IPS DF 6.9 (cell line): ENCODE measurements at regions not wholly inside any gene's neighbourhood (a gene's known extent, or its start where the extent isn't known, plus 50 kb on each side); places are given as distances from the start of the nearest gene placed in this dataset.
"Not testable (repeated sequence)": the region's sequence is repeated elsewhere in the genome, so short reads cannot be mapped to it uniquely, and the experiment has no call there.

Source experiments
- DNase-seq: peaks from one replicate; pipeline ENCODE4 v3.0.0-alpha.2; 2013; ENCODE audit warnings: low read depth, low spot score
- H3K27ac ChIP-seq: one replicate; pipeline ENCODE4 v1.5.1; 2013; ENCODE audit warnings: low read length, control low read depth
- H3K27me3 ChIP-seq: 2 replicates; pipeline ENCODE4 v1.6.1; 2013; ENCODE audit warnings: mild to moderate bottlenecking, low read length; ENCODE audit not compliant: control insufficient read depth, insufficient read depth
- H3K36me3 ChIP-seq: 2 replicates; pipeline ENCODE4 v1.6.1; 2013; ENCODE audit warnings: low read length; ENCODE audit not compliant: control insufficient read depth, insufficient read depth
- H3K4me1 ChIP-seq: 2 replicates; pipeline ENCODE4 v1.6.1; 2013; ENCODE audit warnings: low read length; ENCODE audit not compliant: control insufficient read depth, insufficient read depth
- H3K4me3 ChIP-seq: 2 replicates; pipeline ENCODE4 v1.5.1; 2013; ENCODE audit warnings: mild to moderate bottlenecking, low read length
- H3K9me3 ChIP-seq: 2 replicates; pipeline ENCODE4 v1.6.1; 2013; ENCODE audit warnings: low read length, inconsistent platforms; ENCODE audit not compliant: control insufficient read depth, insufficient read depth
- WGBS: extraction: QIAGEN DNeasy Blood & Tissue Kit; methylation state at CpG from one replicate; pipeline ENCODE4 v1.1.7; 2013; ENCODE audit warnings: mixed read lengths, missing lambda C conversion rate; ENCODE audit not compliant: insufficient read length, insufficient coverage; 5-methylcytosine and 5-hydroxymethylcytosine counted together

GRCh38 chr12:38159591-38160317 is 156.8 kb upstream of the ALG10B start:
- Histone ChIP-seq H3K27ac (no peak overlapping the region), H3K4me3 (no peak overlapping the region), H3K9me3 (peaks cover 27% of the 10 kb centered on the region), H3K36me3 (no peaks in the 10 kb centered on the region; the same call in 1 of the 2 replicates), H3K4me1 (no peaks in the 10 kb centered on the region), H3K27me3 (no peaks in the 10 kb centered on the region)
- no CpG with 5 or more reads among the region's 39 CpGs for WGBS
- DNase-seq, result no peak

GRCh38 chr12:38160318-38161122 is 156.1 kb upstream of the ALG10B start:
- DNase-seq, result no peak
- peaks cover 25% of the 10 kb centered on the region for H3K9me3 ChIP-seq

GRCh38 chr12:38161123-38162000 is 155.2 kb upstream of the ALG10B start:
- Histone ChIP-seq H3K27me3 (no peaks in the 10 kb centered on the region), H3K9me3 (peaks cover 26% of the 10 kb centered on the region), H3K4me1 (no peaks in the 10 kb centered on the region), H3K4me3 (no peak overlapping the region), H3K27ac (no peak overlapping the region), H3K36me3 (no peaks in the 10 kb centered on the region; the same call in 1 of the 2 replicates)
- DNase-seq, result no peak
- WGBS, result no CpG with 5 or more reads among the region's 38 CpGs

More at GRCh38 chr12:38160318-38161122, 156.1 kb upstream of the ALG10B start:
- Histone ChIP-seq H3K4me1 (no peaks in the 10 kb centered on the region), H3K4me3 (no peak overlapping the region), H3K27ac (no peak overlapping the region), H3K36me3 (no peaks in the 10 kb centered on the region; the same call in 1 of the 2 replicates), H3K27me3 (no peaks in the 10 kb centered on the region)
- no CpG with 5 or more reads among the region's 41 CpGs for WGBS

GRCh38 chr12:38162013-38162412 is 154.6 kb upstream of the ALG10B start:
- no peaks in the 10 kb centered on the region for H3K27me3 ChIP-seq
- WGBS, result no CpG with 5 or more reads among the region's 19 CpGs
- no peak for DNase-seq

GRCh38 chr12:38162708-38163441 is 153.7 kb upstream of the ALG10B start:
- DNase-seq, result no peak
- Histone ChIP-seq H3K36me3 (no peaks in the 10 kb centered on the region; the same call in 1 of the 2 replicates), H3K9me3 (peaks cover 18% of the 10 kb centered on the region), H3K27ac (no peak overlapping the region), H3K4me1 (no peaks in the 10 kb centered on the region), H3K27me3 (no peaks in the 10 kb centered on the region), H3K4me3 (no peak overlapping the region)
- WGBS, result no CpG with 5 or more reads among the region's 35 CpGs

More at GRCh38 chr12:38162013-38162412, 154.6 kb upstream of the ALG10B start:
- Histone ChIP-seq H3K4me3 (no peak overlapping the region), H3K27ac (no peak overlapping the region), H3K9me3 (peaks cover 24% of the 10 kb centered on the region), H3K36me3 (no peaks in the 10 kb centered on the region; the same call in 1 of the 2 replicates), H3K4me1 (no peaks in the 10 kb centered on the region)

- Histone ChIP-seq H3K36me3 (no peaks in the 10 kb centered on the region), H3K4me1 (no peaks in the 10 kb centered on the region), H3K4me3 (no peak overlapping the region), H3K27me3 (no peaks in the 10 kb centered on the region), H3K9me3 (peaks cover 19% of the 10 kb centered on the region), H3K27ac (no peak overlapping the region)
- no peak for DNase-seq
- WGBS, result no CpG with 5 or more reads among the region's 28 CpGs
Measured at GRCh38 chr12:38163442-38163801, 153.2 kb upstream of the ALG10B start.

GRCh38 chr12:38166225-38166624 is 150.3 kb upstream of the ALG10B start:
- Histone ChIP-seq H3K4me3 (no peak overlapping the region), H3K4me1 (no peaks in the 10 kb centered on the region), H3K27ac (no peak overlapping the region), H3K36me3 (no peaks in the 10 kb centered on the region), H3K9me3 (peaks cover 15% of the 10 kb centered on the region), H3K27me3 (no peaks in the 10 kb centered on the region)
- no CpG with 5 or more reads among the region's 2 CpGs for WGBS
- DNase-seq, result no peak

GRCh38 chr12:38175538-38175937 is 141.0 kb upstream of the ALG10B start:
- Histone ChIP-seq H3K27ac (no peak overlapping the region), H3K9me3 (peaks cover 6% of the 10 kb centered on the region), H3K36me3 (no peaks in the 10 kb centered on the region), H3K27me3 (no peaks in the 10 kb centered on the region), H3K4me1 (no peaks in the 10 kb centered on the region), H3K4me3 (no peak overlapping the region)
- no peak for DNase-seq
- no CpG with 5 or more reads among the region's 4 CpGs for WGBS

GRCh38 chr12:38183617-38184016 is 133.0 kb upstream of the ALG10B start:
- not testable (repeated sequence) for H3K4me1 ChIP-seq, H3K27ac ChIP-seq, H3K4me3 ChIP-seq, H3K27me3 ChIP-seq, H3K9me3 ChIP-seq, DNase-seq, H3K36me3 ChIP-seq
- WGBS, result no CpG with 5 or more reads among the region's 1 CpG
